HEK293 (cell line): ENCODE measurements at regions not wholly inside any gene's neighbourhood (a gene's known extent, or its start where the extent isn't known, plus 50 kb on each side); places are given as distances from the start of the nearest gene placed in this dataset.

Experiments used
- PBX3 ChIP-seq: sonication (generic); formaldehyde crosslinking; IDR thresholded peaks from 2 replicates; pipeline ENCODE4 v1.8.1; 2022; ENCODE audit warnings: mild to moderate bottlenecking, moderate library complexity, missing genetic modification reagents
- SP2 ChIP-seq: fragments of 450-650 bp; formaldehyde crosslinking; IDR thresholded peaks from 2 replicates; pipeline ENCODE4 v1.5.1; 2016; ENCODE audit warnings: missing biosample characterization, missing genetic modification characterization
- ZBTB8A ChIP-seq: fragments of 450-650 bp; formaldehyde crosslinking; IDR thresholded peaks from 2 replicates; pipeline ENCODE4 v1.5.1; 2016; ENCODE audit warnings: missing biosample characterization, missing genetic modification characterization
- ZNF133 ChIP-seq: fragments of 450-650 bp; formaldehyde crosslinking; IDR thresholded peaks from 2 replicates; pipeline ENCODE4 v1.5.1; 2016; ENCODE audit warnings: missing biosample characterization, missing genetic modification characterization
- ZNF76 ChIP-seq: fragments of 450-650 bp; formaldehyde crosslinking; IDR thresholded peaks from 2 replicates; pipeline ENCODE4; 2016; ENCODE audit warnings: low read depth, missing biosample characterization, missing genetic modification characterization, borderline replicate concordance
- TF ChIP-seq, protein P1 (sequence below): fragments of 450-650 bp; formaldehyde crosslinking; IDR thresholded peaks from 2 replicates; pipeline ENCODE4 v1.5.1; 2016; ENCODE audit warnings: missing biosample characterization, missing genetic modification characterization
- TF ChIP-seq, protein P2 (sequence below): fragments of 450-650 bp; formaldehyde crosslinking; IDR thresholded peaks from 2 replicates; pipeline ENCODE4 v1.5.1; 2016; ENCODE audit warnings: missing biosample characterization, missing genetic modification characterization

DNA sequence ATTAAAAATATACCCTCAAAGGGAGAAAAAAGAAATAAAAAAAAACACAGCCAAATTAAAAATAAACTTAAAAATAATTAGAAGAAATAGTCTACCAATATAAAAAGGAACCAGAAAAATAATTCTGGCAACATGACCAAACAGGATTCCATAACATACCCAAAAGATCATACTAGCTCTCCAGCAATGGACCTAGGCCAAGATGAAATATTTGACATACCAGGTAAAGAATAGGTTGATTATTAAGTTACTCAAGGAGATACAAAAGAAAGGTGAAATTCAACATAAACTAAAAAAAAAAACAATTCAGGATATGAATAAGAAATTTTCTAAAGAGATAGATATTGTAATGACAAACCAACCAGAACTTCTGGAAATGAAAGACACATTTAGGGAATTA, 121.3 kb upstream of the SCAF11 start:
- TF ChIP-seq, protein P1, sequence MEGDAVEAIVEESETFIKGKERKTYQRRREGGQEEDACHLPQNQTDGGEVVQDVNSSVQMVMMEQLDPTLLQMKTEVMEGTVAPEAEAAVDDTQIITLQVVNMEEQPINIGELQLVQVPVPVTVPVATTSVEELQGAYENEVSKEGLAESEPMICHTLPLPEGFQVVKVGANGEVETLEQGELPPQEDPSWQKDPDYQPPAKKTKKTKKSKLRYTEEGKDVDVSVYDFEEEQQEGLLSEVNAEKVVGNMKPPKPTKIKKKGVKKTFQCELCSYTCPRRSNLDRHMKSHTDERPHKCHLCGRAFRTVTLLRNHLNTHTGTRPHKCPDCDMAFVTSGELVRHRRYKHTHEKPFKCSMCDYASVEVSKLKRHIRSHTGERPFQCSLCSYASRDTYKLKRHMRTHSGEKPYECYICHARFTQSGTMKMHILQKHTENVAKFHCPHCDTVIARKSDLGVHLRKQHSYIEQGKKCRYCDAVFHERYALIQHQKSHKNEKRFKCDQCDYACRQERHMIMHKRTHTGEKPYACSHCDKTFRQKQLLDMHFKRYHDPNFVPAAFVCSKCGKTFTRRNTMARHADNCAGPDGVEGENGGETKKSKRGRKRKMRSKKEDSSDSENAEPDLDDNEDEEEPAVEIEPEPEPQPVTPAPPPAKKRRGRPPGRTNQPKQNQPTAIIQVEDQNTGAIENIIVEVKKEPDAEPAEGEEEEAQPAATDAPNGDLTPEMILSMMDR (tag by site-specific recombination) = no peak
- TF ChIP-seq SP2 (tag by site-specific recombination) (no peak), ZNF76 (no peak), ZBTB8A (no peak), PBX3 (CRISPR knock-in tag) (no peak), ZNF133 (no peak)
- TF ChIP-seq, protein P2, sequence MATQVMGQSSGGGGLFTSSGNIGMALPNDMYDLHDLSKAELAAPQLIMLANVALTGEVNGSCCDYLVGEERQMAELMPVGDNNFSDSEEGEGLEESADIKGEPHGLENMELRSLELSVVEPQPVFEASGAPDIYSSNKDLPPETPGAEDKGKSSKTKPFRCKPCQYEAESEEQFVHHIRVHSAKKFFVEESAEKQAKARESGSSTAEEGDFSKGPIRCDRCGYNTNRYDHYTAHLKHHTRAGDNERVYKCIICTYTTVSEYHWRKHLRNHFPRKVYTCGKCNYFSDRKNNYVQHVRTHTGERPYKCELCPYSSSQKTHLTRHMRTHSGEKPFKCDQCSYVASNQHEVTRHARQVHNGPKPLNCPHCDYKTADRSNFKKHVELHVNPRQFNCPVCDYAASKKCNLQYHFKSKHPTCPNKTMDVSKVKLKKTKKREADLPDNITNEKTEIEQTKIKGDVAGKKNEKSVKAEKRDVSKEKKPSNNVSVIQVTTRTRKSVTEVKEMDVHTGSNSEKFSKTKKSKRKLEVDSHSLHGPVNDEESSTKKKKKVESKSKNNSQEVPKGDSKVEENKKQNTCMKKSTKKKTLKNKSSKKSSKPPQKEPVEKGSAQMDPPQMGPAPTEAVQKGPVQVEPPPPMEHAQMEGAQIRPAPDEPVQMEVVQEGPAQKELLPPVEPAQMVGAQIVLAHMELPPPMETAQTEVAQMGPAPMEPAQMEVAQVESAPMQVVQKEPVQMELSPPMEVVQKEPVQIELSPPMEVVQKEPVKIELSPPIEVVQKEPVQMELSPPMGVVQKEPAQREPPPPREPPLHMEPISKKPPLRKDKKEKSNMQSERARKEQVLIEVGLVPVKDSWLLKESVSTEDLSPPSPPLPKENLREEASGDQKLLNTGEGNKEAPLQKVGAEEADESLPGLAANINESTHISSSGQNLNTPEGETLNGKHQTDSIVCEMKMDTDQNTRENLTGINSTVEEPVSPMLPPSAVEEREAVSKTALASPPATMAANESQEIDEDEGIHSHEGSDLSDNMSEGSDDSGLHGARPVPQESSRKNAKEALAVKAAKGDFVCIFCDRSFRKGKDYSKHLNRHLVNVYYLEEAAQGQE (tag by site-specific recombination) = no peak
